ENCODE measurements at regions not wholly inside any gene's neighbourhood (a gene's known extent, or its start where the extent isn't known, plus 50 kb on each side); places are given as distances from the start of the nearest gene placed in this dataset.

DNA sequence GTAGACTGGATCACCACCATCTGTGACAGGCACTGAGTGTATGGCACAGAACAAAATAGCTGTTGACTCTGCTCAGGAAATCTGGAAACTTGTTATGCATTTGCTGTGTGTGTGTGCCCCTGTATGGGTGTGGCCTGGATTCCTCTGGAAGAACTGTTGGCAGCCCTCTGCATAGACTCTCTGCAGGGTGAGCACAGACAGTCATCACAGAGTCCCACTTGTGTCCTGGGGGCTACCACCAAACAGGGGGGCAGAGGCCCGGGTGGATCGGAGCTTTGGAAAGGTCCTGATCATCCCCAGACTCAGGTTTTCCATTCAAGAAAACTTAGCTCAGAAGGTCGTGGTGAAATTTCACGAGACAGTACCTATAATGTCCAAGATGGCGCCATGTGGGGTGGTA, 258.6 kb downstream of the SOX11 start:
- no peak overlapping the region for H3T11ph ChIP-seq (ENCODE audit: low read length)
- no peak overlapping the region for H4K8ac ChIP-seq (replicated peaks; ENCODE audit: insufficient read length, low read depth, low read length)
- no peak overlapping the region for H2BK5ac ChIP-seq (ENCODE audit: insufficient read length, low read length)
- H2AK5ac ChIP-seq (ENCODE audit: insufficient read length, low read length) = no peak overlapping the region
- no peaks in the 10 kb centered on the region for H3K23me2 ChIP-seq (ENCODE audit: insufficient read length, low read depth, low read length, poor library complexity, severe bottlenecking)
- no peak overlapping the region for H3K4ac ChIP-seq (ENCODE audit: low read depth, low read length)
- H3K18ac ChIP-seq (ENCODE audit: insufficient read length, low read depth, low read length) = no peak overlapping the region
- H3K27me3 ChIP-seq (ENCODE audit: insufficient read depth, low read length) = no peaks in the 10 kb centered on the region
- no peak overlapping the region for H3K4me2 ChIP-seq (ENCODE audit: insufficient read depth, insufficient read length, low read length)
- H2BK15ac ChIP-seq (ENCODE audit: low read depth, low read length) = no peak overlapping the region
- no peak overlapping the region for H2BK20ac ChIP-seq (ENCODE audit: low read depth, low read length, poor library complexity, severe bottlenecking)
- no peaks in the 10 kb centered on the region for H4K20me1 ChIP-seq (ENCODE audit: control insufficient read depth, insufficient read depth, insufficient read length)
- no peak for DNase-seq
- H3K27ac Mint-ChIP-seq = no peak overlapping the region
- H2AFZ ChIP-seq (ENCODE audit: low read length) = no peak overlapping the region
- no peaks in the 10 kb centered on the region for H3K27me3 Mint-ChIP-seq (ENCODE audit: low read depth)
- no peaks in the 10 kb centered on the region for H3K79me2 ChIP-seq (ENCODE audit: insufficient read depth, low read length)
- no peak overlapping the region for H3K4me3 Mint-ChIP-seq
- no peak overlapping the region for H4K91ac ChIP-seq (ENCODE audit: insufficient read length, low read depth, low read length)
- no peaks in the 10 kb centered on the region for H3K9me3 ChIP-seq (ENCODE audit: control insufficient read depth, low read depth, low read length)
- H3K56ac ChIP-seq (ENCODE audit: insufficient read length, low read depth, low read length) = no peak overlapping the region
- no peak overlapping the region for H3K9ac ChIP-seq (ENCODE audit: extremely low read depth, insufficient read length, low read length)
- H3K79me1 ChIP-seq (ENCODE audit: insufficient read depth, low read depth, low read length, poor library complexity, severe bottlenecking) = no peaks in the 10 kb centered on the region
- H3K4me1 ChIP-seq (ENCODE audit: insufficient read depth, low read length) = no peaks in the 10 kb centered on the region; the same call in 1 of the 2 replicates
- no peak overlapping the region for H3K23ac ChIP-seq (ENCODE audit: insufficient read length, low read depth, low read length)
- H3K36me3 Mint-ChIP-seq (ENCODE audit: insufficient read depth in 1 of 3, low read depth in 3 of 3) = no peaks in the 10 kb centered on the region
- H3K4me1 Mint-ChIP-seq = peaks cover 16 to 18% of the 10 kb centered on the region in 2 experiments
- H3K27ac ChIP-seq (ENCODE audit: insufficient read length, low read depth, low read length) = no peak overlapping the region
- H2BK120ac ChIP-seq (ENCODE audit: low read depth, low read length, poor library complexity, severe bottlenecking) = no peak overlapping the region
- no peak overlapping the region for H3K14ac ChIP-seq (ENCODE audit: insufficient read depth, low read length)
- no peak overlapping the region for H4K5ac ChIP-seq (ENCODE audit: insufficient read length, low read depth, low read length)
- no CpG with 5 or more reads among the region's 5 CpGs for WGBS (ENCODE audit: extremely low coverage, insufficient read length, low lambda C conversion rate)
- TF ChIP-seq, protein P1, sequence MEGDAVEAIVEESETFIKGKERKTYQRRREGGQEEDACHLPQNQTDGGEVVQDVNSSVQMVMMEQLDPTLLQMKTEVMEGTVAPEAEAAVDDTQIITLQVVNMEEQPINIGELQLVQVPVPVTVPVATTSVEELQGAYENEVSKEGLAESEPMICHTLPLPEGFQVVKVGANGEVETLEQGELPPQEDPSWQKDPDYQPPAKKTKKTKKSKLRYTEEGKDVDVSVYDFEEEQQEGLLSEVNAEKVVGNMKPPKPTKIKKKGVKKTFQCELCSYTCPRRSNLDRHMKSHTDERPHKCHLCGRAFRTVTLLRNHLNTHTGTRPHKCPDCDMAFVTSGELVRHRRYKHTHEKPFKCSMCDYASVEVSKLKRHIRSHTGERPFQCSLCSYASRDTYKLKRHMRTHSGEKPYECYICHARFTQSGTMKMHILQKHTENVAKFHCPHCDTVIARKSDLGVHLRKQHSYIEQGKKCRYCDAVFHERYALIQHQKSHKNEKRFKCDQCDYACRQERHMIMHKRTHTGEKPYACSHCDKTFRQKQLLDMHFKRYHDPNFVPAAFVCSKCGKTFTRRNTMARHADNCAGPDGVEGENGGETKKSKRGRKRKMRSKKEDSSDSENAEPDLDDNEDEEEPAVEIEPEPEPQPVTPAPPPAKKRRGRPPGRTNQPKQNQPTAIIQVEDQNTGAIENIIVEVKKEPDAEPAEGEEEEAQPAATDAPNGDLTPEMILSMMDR (conservative IDR thresholded peaks at IDR 0.05) = no peak
- H3K9me3 Mint-ChIP-seq = peaks cover 0 to 2% of the 10 kb centered on the region in 2 experiments; a peak in 1 of 5 replicates
- H2BK12ac ChIP-seq (ENCODE audit: insufficient read length, low read depth, low read length) = no peak overlapping the region

Data from H9 (cell line).